ENCODE measurements at regions not wholly inside any gene's neighbourhood (a gene's known extent, or its start where the extent isn't known, plus 50 kb on each side); places are given as distances from the start of the nearest gene placed in this dataset.
"Not testable (repeated sequence)": the region's sequence is repeated elsewhere in the genome, so short reads cannot be mapped to it uniquely, and the experiment has no call there.

- Histone ChIP-seq H3K27me3 (ENCODE audit: control insufficient read depth, insufficient read depth, low read length) (no peaks in the 10 kb centered on the region), H3K4me3 (ENCODE audit: low read depth, low read length) (no peak overlapping the region), H3K27ac (ENCODE audit: low read depth, low read length) (no peak overlapping the region), H3K9me3 (ENCODE audit: control insufficient read depth, insufficient read depth, low read length) (no peaks in the 10 kb centered on the region)
- ChIA-PET POLR2A (no interaction called here), CTCF (interaction anchor here (1.0 to 2.9 kb wide), 8 partner anchors 12 to 199 kb away, joined by 3 to 13 read pairs (median 4); no protein-coding TSS in a partner anchor)
- DNase-seq (ENCODE audit: low read depth, low spot score) = no peak
- TF ChIP-seq CTCF (IDR thresholded peaks at IDR 0.05; ENCODE audit: low read depth, low read length) = no peak
Measured at GRCh38 chr1:157371221-157371620, 181.1 kb downstream of the FCRL5 start.

GRCh38 chr1:157370698-157371097 is 181.6 kb downstream of the FCRL5 start:
- TF ChIP-seq CTCF (IDR thresholded peaks at IDR 0.05; ENCODE audit: low read depth, low read length) = no peak
- DNase-seq (ENCODE audit: low read depth, low spot score) = no peak
- ChIA-PET POLR2A (no interaction called here), CTCF (interaction anchor here (0.6 to 2.9 kb wide), 11 partner anchors 11 to 214 kb away, joined by 3 to 13 read pairs (median 4); no protein-coding TSS in a partner anchor)
- Histone ChIP-seq H3K4me3 (ENCODE audit: low read depth, low read length) (no peak overlapping the region), H3K27ac (ENCODE audit: low read depth, low read length) (no peak overlapping the region), H3K27me3 (ENCODE audit: control insufficient read depth, insufficient read depth, low read length) (no peaks in the 10 kb centered on the region), H3K9me3 (ENCODE audit: control insufficient read depth, insufficient read depth, low read length) (no peaks in the 10 kb centered on the region)

- ChIA-PET CTCF (interaction anchor here (0.6 to 2.9 kb wide), 11 partner anchors 11 to 213 kb away, joined by 3 to 13 read pairs (median 4); no protein-coding TSS in a partner anchor), POLR2A (no interaction called here)
- no peaks in the 10 kb centered on the region for H3K27me3 ChIP-seq (ENCODE audit: control insufficient read depth, insufficient read depth, low read length)
- peak; percentile 88 for TF ChIP-seq CTCF (IDR thresholded peaks at IDR 0.05; ENCODE audit: low read depth, low read length)
- no peak overlapping the region for H3K4me3 ChIP-seq (ENCODE audit: low read depth, low read length)
- no peak overlapping the region for H3K27ac ChIP-seq (ENCODE audit: low read depth, low read length)
- no peaks in the 10 kb centered on the region for H3K9me3 ChIP-seq (ENCODE audit: control insufficient read depth, insufficient read depth, low read length)
- peak; percentile 7 for DNase-seq (ENCODE audit: low read depth, low spot score)
Measured at GRCh38 chr1:157369808-157370521, 182.3 kb downstream of the FCRL5 start.

- H3K4me3 ChIP-seq (ENCODE audit: low read depth, low read length); POLR2A ChIA-PET; H3K9me3 ChIP-seq (ENCODE audit: control insufficient read depth, insufficient read depth, low read length); H3K27ac ChIP-seq (ENCODE audit: low read depth, low read length); DNase-seq (ENCODE audit: low read depth, low spot score); H3K27me3 ChIP-seq (ENCODE audit: control insufficient read depth, insufficient read depth, low read length): not testable (repeated sequence)
- CTCF ChIA-PET = interaction anchor here (2.4 to 2.9 kb wide), 2 partner anchors 121 to 126 kb away, joined by 10 to 12 read pairs; no protein-coding TSS in a partner anchor
Measured at GRCh38 chr1:157368941-157369340, 183.4 kb downstream of the FCRL5 start.

- H3K27ac ChIP-seq (ENCODE audit: low read depth, low read length) = no peak overlapping the region
- ChIA-PET POLR2A (no interaction called here), CTCF (no interaction called here)
- TF ChIP-seq CTCF (IDR thresholded peaks at IDR 0.05; ENCODE audit: low read depth, low read length) = no peak
- H3K9me3 ChIP-seq (ENCODE audit: control insufficient read depth, insufficient read depth, low read length) = no peaks in the 10 kb centered on the region
- H3K27me3 ChIP-seq (ENCODE audit: control insufficient read depth, insufficient read depth, low read length) = no peaks in the 10 kb centered on the region
- no peak overlapping the region for H3K4me3 ChIP-seq (ENCODE audit: low read depth, low read length)
- no peak for DNase-seq (ENCODE audit: low read depth, low spot score)
Measured at GRCh38 chr1:157368363-157368762, 184.0 kb downstream of the FCRL5 start.
